BLaER1 (cell line): ENCODE measurements at regions not wholly inside any gene's neighbourhood (a gene's known extent, or its start where the extent isn't known, plus 50 kb on each side); places are given as distances from the start of the nearest gene placed in this dataset.
"Not testable (repeated sequence)": the region's sequence is repeated elsewhere in the genome, so short reads cannot be mapped to it uniquely, and the experiment has no call there.

Source experiments
- H3K27ac ChIP-seq: shearing (Covaris generic); formaldehyde crosslinking; 2 replicates; pipeline ENCODE4 v1.8.1; 2022
- H3K27me3 ChIP-seq: shearing (Covaris generic); formaldehyde crosslinking; 2 replicates; pipeline ENCODE4 v1.8.1; 2022
- H3K36me3 ChIP-seq: shearing (Covaris generic); formaldehyde crosslinking; 2 replicates; pipeline ENCODE4 v1.8.1; 2022
- H3K4me1 ChIP-seq: shearing (Covaris generic); formaldehyde crosslinking; 2 replicates; pipeline ENCODE4 v1.8.1; 2022
- H3K4me2 ChIP-seq: shearing (Covaris generic); formaldehyde crosslinking; 2 replicates; pipeline ENCODE4 v1.8.1; 2022
- H3K4me3 ChIP-seq: shearing (Covaris generic); formaldehyde crosslinking; 2 replicates; pipeline ENCODE4 v1.8.1; 2022
- H3K9ac ChIP-seq: shearing (Covaris generic); formaldehyde crosslinking; 2 replicates; pipeline ENCODE4 v1.8.1; 2022
- H3K9me3 ChIP-seq: shearing (Covaris generic); formaldehyde crosslinking; 2 replicates; pipeline ENCODE4 v1.8.1; 2022
- H4K20me1 ChIP-seq: shearing (Covaris generic); formaldehyde crosslinking; 2 replicates; pipeline ENCODE4 v1.8.1; 2022
- Cebpa-rat ChIP-seq: shearing (Covaris generic); IDR thresholded peaks from 2 replicates; pipeline ENCODE4 v1.8.1; 2022

- Histone ChIP-seq H4K20me1 (no peaks in the 10 kb centered on the region), H3K4me1 (no peaks in the 10 kb centered on the region; the same call in 1 of the 2 replicates), H3K27ac (no peak overlapping the region), H3K9me3 (no peaks in the 10 kb centered on the region), H3K27me3 (no peaks in the 10 kb centered on the region), H3K4me3 (no peak overlapping the region), H3K36me3 (no peaks in the 10 kb centered on the region), H3K9ac (no peak overlapping the region), H3K4me2 (no peak overlapping the region)
- TF ChIP-seq Cebpa-rat, result no peak
Observed at GRCh38 chr16:65807858-65808257, 558.6 kb upstream of the CDH5 start.

- H3K27me3 ChIP-seq, H3K4me3 ChIP-seq, H3K4me1 ChIP-seq, H3K36me3 ChIP-seq, H3K4me2 ChIP-seq, H3K27ac ChIP-seq, H4K20me1 ChIP-seq, H3K9me3 ChIP-seq, H3K9ac ChIP-seq: not testable (repeated sequence)
Observed at GRCh38 chr16:65805704-65806103, 560.8 kb upstream of the CDH5 start.

GRCh38 chr16:65796481-65796880, 570.0 kb upstream of the CDH5 start:
- no peak overlapping the region for H3K27ac ChIP-seq
- H3K4me3 ChIP-seq, result no peak overlapping the region
- no peak for TF ChIP-seq Cebpa-rat
- H3K4me2 ChIP-seq, result no peak overlapping the region
- peaks cover 30% of the 10 kb centered on the region for H3K4me1 ChIP-seq
- no peaks in the 10 kb centered on the region for H3K9me3 ChIP-seq
- H3K27me3 ChIP-seq, result no peaks in the 10 kb centered on the region
- H4K20me1 ChIP-seq, result no peaks in the 10 kb centered on the region
- no peaks in the 10 kb centered on the region for H3K36me3 ChIP-seq
- no peak overlapping the region for H3K9ac ChIP-seq

- TF ChIP-seq Cebpa-rat, result no peak
- H3K27ac ChIP-seq, result no peak overlapping the region
- no peaks in the 10 kb centered on the region for H3K36me3 ChIP-seq
- H3K9me3 ChIP-seq, result no peaks in the 10 kb centered on the region
- H3K4me2 ChIP-seq, result peak overlapping the region; percentile 28
- no peak overlapping the region for H3K9ac ChIP-seq
- no peaks in the 10 kb centered on the region for H3K27me3 ChIP-seq
- no peak overlapping the region for H3K4me3 ChIP-seq
- H3K4me1 ChIP-seq, result peaks cover 30% of the 10 kb centered on the region
- H4K20me1 ChIP-seq, result no peaks in the 10 kb centered on the region
Observed at GRCh38 chr16:65794973-65795372, 571.5 kb upstream of the CDH5 start.

GRCh38 chr16:65793781-65794180, 572.7 kb upstream of the CDH5 start:
- Histone ChIP-seq H3K27me3 (no peaks in the 10 kb centered on the region), H3K4me3 (no peak overlapping the region), H3K4me1 (peaks cover 30% of the 10 kb centered on the region), H3K9ac (no peak overlapping the region), H3K36me3 (no peaks in the 10 kb centered on the region), H3K4me2 (peak overlapping the region; percentile 52), H3K27ac (no peak overlapping the region), H3K9me3 (no peaks in the 10 kb centered on the region), H4K20me1 (no peaks in the 10 kb centered on the region)
- TF ChIP-seq Cebpa-rat, result no peak

GRCh38 chr16:65790768-65791167, 575.7 kb upstream of the CDH5 start:
- Histone ChIP-seq H3K4me2 (no peak overlapping the region), H3K4me1 (peaks cover 38% of the 10 kb centered on the region), H3K27ac (no peak overlapping the region), H3K9ac (no peak overlapping the region), H4K20me1 (no peaks in the 10 kb centered on the region), H3K4me3 (no peak overlapping the region), H3K9me3 (no peaks in the 10 kb centered on the region), H3K27me3 (no peaks in the 10 kb centered on the region), H3K36me3 (no peaks in the 10 kb centered on the region)
- no peak for TF ChIP-seq Cebpa-rat

- no peaks in the 10 kb centered on the region for H3K9me3 ChIP-seq
- H3K4me2 ChIP-seq, result no peak overlapping the region
- H3K27ac ChIP-seq, result no peak overlapping the region
- no peaks in the 10 kb centered on the region for H3K36me3 ChIP-seq
- no peak overlapping the region for H3K9ac ChIP-seq
- H3K4me1 ChIP-seq, result peaks cover 24% of the 10 kb centered on the region
- no peaks in the 10 kb centered on the region for H4K20me1 ChIP-seq
- no peak overlapping the region for H3K4me3 ChIP-seq
- no peak for TF ChIP-seq Cebpa-rat
- no peaks in the 10 kb centered on the region for H3K27me3 ChIP-seq
Observed at GRCh38 chr16:65789161-65789945, 577.1 kb upstream of the CDH5 start.

GRCh38 chr16:65788434-65789140, 577.9 kb upstream of the CDH5 start:
- no peaks in the 10 kb centered on the region for H3K36me3 ChIP-seq
- no peak overlapping the region for H3K4me2 ChIP-seq
- no peaks in the 10 kb centered on the region for H3K27me3 ChIP-seq
- H3K9me3 ChIP-seq, result no peaks in the 10 kb centered on the region
- H3K27ac ChIP-seq, result no peak overlapping the region
- no peak for TF ChIP-seq Cebpa-rat
- no peaks in the 10 kb centered on the region for H4K20me1 ChIP-seq
- peaks cover 16% of the 10 kb centered on the region for H3K4me1 ChIP-seq
- H3K9ac ChIP-seq, result no peak overlapping the region
- no peak overlapping the region for H3K4me3 ChIP-seq

GRCh38 chr16:65787921-65788320, 578.6 kb upstream of the CDH5 start:
- TF ChIP-seq Cebpa-rat, result no peak

GRCh38 chr16:65786916-65787315, 579.6 kb upstream of the CDH5 start:
- Histone ChIP-seq H3K27me3 (no peaks in the 10 kb centered on the region), H3K4me1 (peaks cover 8% of the 10 kb centered on the region; the same call in 1 of the 2 replicates), H3K9ac (no peak overlapping the region), H3K4me3 (no peak overlapping the region), H3K9me3 (no peaks in the 10 kb centered on the region), H3K36me3 (no peaks in the 10 kb centered on the region), H3K27ac (no peak overlapping the region), H4K20me1 (no peaks in the 10 kb centered on the region), H3K4me2 (no peak overlapping the region)
- TF ChIP-seq Cebpa-rat, result no peak

More at GRCh38 chr16:65787921-65788320, 578.6 kb upstream of the CDH5 start:
- H3K4me3 ChIP-seq, result no peak overlapping the region
- H3K4me2 ChIP-seq, result no peak overlapping the region
- H3K36me3 ChIP-seq, result no peaks in the 10 kb centered on the region
- H3K27ac ChIP-seq, result no peak overlapping the region
- H4K20me1 ChIP-seq, result no peaks in the 10 kb centered on the region
- H3K9ac ChIP-seq, result no peak overlapping the region
- peaks cover 10% of the 10 kb centered on the region; the same call in 1 of the 2 replicates for H3K4me1 ChIP-seq
- no peaks in the 10 kb centered on the region for H3K9me3 ChIP-seq
- H3K27me3 ChIP-seq, result no peaks in the 10 kb centered on the region
